Testis (tissue), 2 donors: ENCODE measurements at regions not wholly inside any gene's neighbourhood (a gene's known extent, or its start where the extent isn't known, plus 50 kb on each side); places are given as distances from the start of the nearest gene placed in this dataset.

Experiments
- CTCF ChIP-seq, 3 experiments: fragments of 450-650 bp in 2 of 3; fragments of 200-600 bp in 1 of 3; sonication (generic) in 1 of 3; IDR thresholded peaks; one replicate each; pipeline ENCODE4 v1.5.1; 2016 to 2019; ENCODE audit warnings: antibody characterized with exemption in 3 of 3, mild to moderate bottlenecking in 2 of 3, moderate library complexity in 1 of 3
- POLR2A ChIP-seq: fragments of 450-650 bp; IDR thresholded peaks from one replicate; pipeline ENCODE4 v1.6.1; 2017; ENCODE audit warnings: antibody characterized with exemption, mild to moderate bottlenecking, moderate library complexity

- no peak for TF ChIP-seq POLR2A
- TF ChIP-seq CTCF (IDR thresholded peaks at IDR 0.05), result no peak
These were observed 66.3 kb upstream of the PRDX6 start for GRCh38 chr1:173410794-173411236.
